ENCODE measurements at regions not wholly inside any gene's neighbourhood (a gene's known extent, or its start where the extent isn't known, plus 50 kb on each side); places are given as distances from the start of the nearest gene placed in this dataset.

DNA sequence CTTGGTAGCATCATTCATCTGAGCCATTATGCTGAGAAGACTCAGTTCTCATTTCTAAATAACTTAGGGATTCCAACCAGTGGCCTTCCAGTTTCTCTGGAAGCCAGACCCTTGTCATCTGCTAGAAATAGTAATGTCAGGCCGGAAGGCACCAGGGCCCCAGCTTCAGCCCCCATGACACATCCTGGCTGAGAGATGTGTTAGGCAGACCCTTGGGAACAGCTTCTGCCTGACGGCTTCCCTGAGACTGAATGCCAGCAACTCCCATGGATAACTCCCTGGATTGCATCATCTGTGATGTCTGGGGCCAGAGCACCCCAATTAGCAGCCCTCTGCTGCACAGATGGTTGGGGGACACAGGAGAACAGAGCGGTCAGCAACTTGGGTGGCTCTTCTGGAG is 583.5 kb upstream of the TBX3 start:
- Histone ChIP-seq H3K9me2 (ENCODE audit: insufficient read depth) (no peaks in the 10 kb centered on the region), H3K36me3 (ENCODE audit: control insufficient read depth in 1 of 2, insufficient read depth in 2 of 2, low read length in 2 of 2) (no peaks in the 10 kb centered on the region), H3K27me3 (ENCODE audit: insufficient read depth, low read length) (no peaks in the 10 kb centered on the region), H4K20me1 (ENCODE audit: insufficient read depth) (no peaks in the 10 kb centered on the region), H3K9me3 (ENCODE audit: control insufficient read depth in 1 of 2, insufficient read depth in 1 of 2, low read depth in 1 of 2, low read length in 2 of 2) (no peaks in the 10 kb centered on the region), H3K79me2 (ENCODE audit: insufficient read depth, low read length) (no peaks in the 10 kb centered on the region), H3K4me2 (ENCODE audit: low read length) (no peak overlapping the region), H2AFZ (ENCODE audit: low read depth, low read length, poor library complexity, severe bottlenecking) (no peak overlapping the region), H3K4me1 (ENCODE audit: control insufficient read depth in 1 of 2, insufficient read depth in 2 of 2, low read length in 2 of 2) (no peaks in the 10 kb centered on the region), H3K4me3 (replicated peaks in 1 of 2; ENCODE audit: low read depth in 1 of 2, low read length in 2 of 2) (no peak overlapping the region), H3K9ac (ENCODE audit: low read length) (no peak overlapping the region), H3K27ac (ENCODE audit: low read depth, low read length) (no peak overlapping the region)
- ATAC-seq, result no peak
- intact Hi-C loops (cut with micrococcal nuclease), result no loop called here
- no peak for DNase-seq (ENCODE audit: low read depth, low spot score)
- POLR2A ChIA-PET, result no interaction called here
- TF ChIP-seq JUND (IDR thresholded peaks at IDR 0.05) (no peak), EZH2 (IDR thresholded peaks at IDR 0.05) (no peak), POLR2A (IDR thresholded peaks at IDR 0.05; ENCODE audit: borderline replicate concordance, extremely low read depth, insufficient read depth, insufficient read length) (no peak), POLR2AphosphoS5 (IDR thresholded peaks at IDR 0.05; ENCODE audit: low read depth, low read length) (no peak), SP1 (IDR thresholded peaks at IDR 0.05; ENCODE audit: low read depth) (no peak), RAD21 (IDR thresholded peaks at IDR 0.05; ENCODE audit: low read depth) (no peak)
- TF ChIP-seq, protein P1, sequence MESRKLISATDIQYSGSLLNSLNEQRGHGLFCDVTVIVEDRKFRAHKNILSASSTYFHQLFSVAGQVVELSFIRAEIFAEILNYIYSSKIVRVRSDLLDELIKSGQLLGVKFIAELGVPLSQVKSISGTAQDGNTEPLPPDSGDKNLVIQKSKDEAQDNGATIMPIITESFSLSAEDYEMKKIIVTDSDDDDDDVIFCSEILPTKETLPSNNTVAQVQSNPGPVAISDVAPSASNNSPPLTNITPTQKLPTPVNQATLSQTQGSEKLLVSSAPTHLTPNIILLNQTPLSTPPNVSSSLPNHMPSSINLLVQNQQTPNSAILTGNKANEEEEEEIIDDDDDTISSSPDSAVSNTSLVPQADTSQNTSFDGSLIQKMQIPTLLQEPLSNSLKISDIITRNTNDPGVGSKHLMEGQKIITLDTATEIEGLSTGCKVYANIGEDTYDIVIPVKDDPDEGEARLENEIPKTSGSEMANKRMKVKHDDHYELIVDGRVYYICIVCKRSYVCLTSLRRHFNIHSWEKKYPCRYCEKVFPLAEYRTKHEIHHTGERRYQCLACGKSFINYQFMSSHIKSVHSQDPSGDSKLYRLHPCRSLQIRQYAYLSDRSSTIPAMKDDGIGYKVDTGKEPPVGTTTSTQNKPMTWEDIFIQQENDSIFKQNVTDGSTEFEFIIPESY (IDR thresholded peaks at IDR 0.05; ENCODE audit: extremely low read depth, insufficient replicate concordance, low read length), result no peak
- CTCF ChIA-PET, result no interaction called here
- BruUV-seq (replicated peaks), result no TSS peak
- RAD21 ChIA-PET (ENCODE audit: low non-redundant PET in 1 of 2, low total read pairs in 2 of 2, uncharacterized antibody in 2 of 2, unreplicated experiment in 2 of 2), result no interaction called here

DNA sequence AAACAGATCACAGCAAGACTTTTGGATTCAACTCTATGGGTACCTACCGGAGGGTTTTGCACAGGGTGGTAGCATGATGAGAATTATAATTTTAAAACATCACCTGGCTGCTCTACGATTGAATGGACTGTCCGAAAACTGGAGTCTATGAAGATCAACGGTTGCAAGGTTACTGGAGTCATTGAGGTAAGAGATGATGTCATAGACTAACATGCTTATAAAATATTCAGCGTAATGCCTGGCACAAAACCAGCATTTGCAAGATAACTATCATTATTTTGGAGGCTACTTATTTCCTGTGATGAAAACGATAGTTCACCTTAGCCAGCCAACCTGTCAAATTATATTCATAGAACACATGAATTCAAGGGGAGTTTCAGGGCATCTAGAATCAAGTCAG is 580.6 kb upstream of the TBX3 start:
- Histone ChIP-seq H3K9ac (ENCODE audit: low read length) (no peak overlapping the region), H3K36me3 (ENCODE audit: control insufficient read depth in 1 of 2, insufficient read depth in 2 of 2, low read length in 2 of 2) (no peaks in the 10 kb centered on the region), H4K20me1 (ENCODE audit: insufficient read depth) (no peaks in the 10 kb centered on the region), H3K27me3 (ENCODE audit: insufficient read depth, low read length) (0 out of 2 replicates have a peak, but pooled peaks cover 7% of the 10 kb centered on the region), H3K79me2 (ENCODE audit: insufficient read depth, low read length) (no peaks in the 10 kb centered on the region), H3K9me3 (ENCODE audit: control insufficient read depth in 1 of 2, insufficient read depth in 1 of 2, low read depth in 1 of 2, low read length in 2 of 2) (no peaks in the 10 kb centered on the region), H3K4me3 (replicated peaks in 1 of 2; ENCODE audit: low read depth in 1 of 2, low read length in 2 of 2) (no peak overlapping the region), H3K27ac (ENCODE audit: low read depth, low read length) (no peak overlapping the region), H3K4me1 (ENCODE audit: control insufficient read depth in 1 of 2, insufficient read depth in 2 of 2, low read length in 2 of 2) (no peaks in the 10 kb centered on the region), H3K9me2 (ENCODE audit: insufficient read depth) (no peaks in the 10 kb centered on the region), H3K4me2 (ENCODE audit: low read length) (no peak overlapping the region), H2AFZ (ENCODE audit: low read depth, low read length, poor library complexity, severe bottlenecking) (no peak overlapping the region)
- DNase-seq (ENCODE audit: low read depth, low spot score), result no peak
- intact Hi-C loops (cut with micrococcal nuclease), result no loop called here
- no peak for TF ChIP-seq RAD21 (IDR thresholded peaks at IDR 0.05; ENCODE audit: low read depth)
- TF ChIP-seq ZFX (IDR thresholded peaks at IDR 0.05), result no peak
- TF ChIP-seq SIN3A (IDR thresholded peaks at IDR 0.05; ENCODE audit: low read depth), result no peak
- ChIA-PET RAD21 (ENCODE audit: low non-redundant PET in 1 of 2, low total read pairs in 2 of 2, uncharacterized antibody in 2 of 2, unreplicated experiment in 2 of 2) (no interaction called here), CTCF (no interaction called here), POLR2A (no interaction called here)
- no peak for ATAC-seq
- no TSS peak for BruUV-seq (replicated peaks)

Measured in HCT116 (cell line).